ENCODE measurements at regions not wholly inside any gene's neighbourhood (a gene's known extent, or its start where the extent isn't known, plus 50 kb on each side); places are given as distances from the start of the nearest gene placed in this dataset.

GRCh38 chr10:108425283-108425964, 1260.9 kb upstream of the SORCS1 start:
- FAIRE-seq = no peak

GRCh38 chr10:108424656-108425055, 1260.2 kb upstream of the SORCS1 start:
- FAIRE-seq (no peak), ATAC-seq (no peak), DNase-seq (ENCODE audit: low read depth in 1 of 2, low spot score in 1 of 2) (no peak)
- 0% methylated on average over 1 of the region's 1 CpG for WGBS (ENCODE audit: missing lambda C conversion rate)
- no peak overlapping the region for H3K4me2 ChIP-seq
- no peak overlapping the region for H3K4me3 ChIP-seq
- H3K9me3 ChIP-seq = no peaks in the 10 kb centered on the region; the same call in 2 of the 3 replicates
- POLR2A ChIA-PET = no interaction called here
- CTCF ChIA-PET = interaction anchor here (0.7 kb wide), 1 partner anchor 15 kb away, joined by 3 read pairs; no protein-coding TSS in a partner anchor
- H3K27ac ChIP-seq = no peak overlapping the region
- H3K4me1 ChIP-seq = no peaks in the 10 kb centered on the region
- TF ChIP-seq RNF2 (IDR thresholded peaks at IDR 0.05; ENCODE audit: borderline replicate concordance, low read depth) = no peak
- TF ChIP-seq FOXS1 (CRISPR knock-in tag; IDR thresholded peaks at IDR 0.05) = no peak
- TF ChIP-seq ESRRA (IDR thresholded peaks at IDR 0.05; ENCODE audit: borderline replicate concordance, low read length) = no peak
- TF ChIP-seq TFCP2L1 (CRISPR knock-in tag; IDR thresholded peaks at IDR 0.05) = no peak
- TF ChIP-seq PBX3 (IDR thresholded peaks at IDR 0.05) = no peak
- TF ChIP-seq NR3C1 (IDR thresholded peaks at IDR 0.05) = no peak
- TF ChIP-seq HES2 (IDR thresholded peaks at IDR 0.05) = no peak
- TF ChIP-seq HOXB13 (CRISPR knock-in tag; IDR thresholded peaks at IDR 0.05; ENCODE audit: low read depth) = no peak
- TF ChIP-seq GATA3 (IDR thresholded peaks at IDR 0.05; ENCODE audit: borderline replicate concordance) = no peak
- no peak for TF ChIP-seq RCOR1 (IDR thresholded peaks at IDR 0.05; ENCODE audit: low read depth, low read length)
- no peak for TF ChIP-seq MAX (IDR thresholded peaks at IDR 0.05)
- no peak for TF ChIP-seq MAZ (IDR thresholded peaks at IDR 0.05; ENCODE audit: borderline replicate concordance, low read depth, low read length)
- no peak for TF ChIP-seq TP53 (CRISPR knock-in tag; IDR thresholded peaks at IDR 0.05)
- no peak for TF ChIP-seq HDAC2 (IDR thresholded peaks at IDR 0.05)

More at GRCh38 chr10:108425283-108425964, 1260.9 kb upstream of the SORCS1 start:
- WGBS (ENCODE audit: missing lambda C conversion rate) = 33% methylated on average over 1 of the region's 1 CpG
- ChIA-PET CTCF (no interaction called here), POLR2A (no interaction called here)
- Histone ChIP-seq H3K4me3 (no peak overlapping the region), H3K9me3 (no peaks in the 10 kb centered on the region; the same call in 2 of the 3 replicates), H3K4me1 (no peaks in the 10 kb centered on the region), H3K4me2 (no peak overlapping the region), H3K27ac (no peak overlapping the region)
- DNase-seq (ENCODE audit: low read depth in 1 of 2, low spot score in 1 of 2) (no peak), ATAC-seq (no peak)
- TF ChIP-seq ZFP36 (IDR thresholded peaks at IDR 0.05; ENCODE audit: borderline replicate concordance, partially characterized antibody) = no peak
- TF ChIP-seq HES2 (IDR thresholded peaks at IDR 0.05) = no peak
- TF ChIP-seq ATOH8 (CRISPR knock-in tag; IDR thresholded peaks at IDR 0.05; ENCODE audit: low read depth) = no peak
- TF ChIP-seq NPAS2 (CRISPR knock-in tag; IDR thresholded peaks at IDR 0.05; ENCODE audit: borderline replicate concordance) = no peak
- no peak for TF ChIP-seq ESRRA (IDR thresholded peaks at IDR 0.05; ENCODE audit: borderline replicate concordance, low read length)
- TF ChIP-seq GATA3 (IDR thresholded peaks at IDR 0.05; ENCODE audit: borderline replicate concordance) = no peak
- TF ChIP-seq PHF8 (IDR thresholded peaks at IDR 0.05; ENCODE audit: borderline replicate concordance, low read depth) = no peak
- no peak for TF ChIP-seq BCL3 (IDR thresholded peaks at IDR 0.05)
- no peak for TF ChIP-seq FOSB (CRISPR knock-in tag; IDR thresholded peaks at IDR 0.05)
- TF ChIP-seq MYC (IDR thresholded peaks at IDR 0.05; ENCODE audit: borderline replicate concordance, low read length) = no peak
- TF ChIP-seq HOXB13 (CRISPR knock-in tag; IDR thresholded peaks at IDR 0.05; ENCODE audit: low read depth) = no peak
- no peak for TF ChIP-seq BHLHE40 (IDR thresholded peaks at IDR 0.05; ENCODE audit: low read depth, low read length)
- TF ChIP-seq HEYL (CRISPR knock-in tag; IDR thresholded peaks at IDR 0.05) = no peak
- TF ChIP-seq SREBF2 (IDR thresholded peaks at IDR 0.05) = no peak
- TF ChIP-seq EHF (CRISPR knock-in tag; IDR thresholded peaks at IDR 0.05) = no peak
- TF ChIP-seq REST (IDR thresholded peaks at IDR 0.05) = no peak
